IPS-NIHi11 (cell line): ENCODE measurements at regions not wholly inside any gene's neighbourhood (a gene's known extent, or its start where the extent isn't known, plus 50 kb on each side); places are given as distances from the start of the nearest gene placed in this dataset.

Experiments
- DNase-seq: peaks from one replicate; pipeline ENCODE4 v3.0.0; 2012; ENCODE audit warnings: mixed read lengths, low spot score

- no peak for DNase-seq
Measured at GRCh38 chr4:30314001-30314400, 406.2 kb upstream of the PCDH7 start.

DNA sequence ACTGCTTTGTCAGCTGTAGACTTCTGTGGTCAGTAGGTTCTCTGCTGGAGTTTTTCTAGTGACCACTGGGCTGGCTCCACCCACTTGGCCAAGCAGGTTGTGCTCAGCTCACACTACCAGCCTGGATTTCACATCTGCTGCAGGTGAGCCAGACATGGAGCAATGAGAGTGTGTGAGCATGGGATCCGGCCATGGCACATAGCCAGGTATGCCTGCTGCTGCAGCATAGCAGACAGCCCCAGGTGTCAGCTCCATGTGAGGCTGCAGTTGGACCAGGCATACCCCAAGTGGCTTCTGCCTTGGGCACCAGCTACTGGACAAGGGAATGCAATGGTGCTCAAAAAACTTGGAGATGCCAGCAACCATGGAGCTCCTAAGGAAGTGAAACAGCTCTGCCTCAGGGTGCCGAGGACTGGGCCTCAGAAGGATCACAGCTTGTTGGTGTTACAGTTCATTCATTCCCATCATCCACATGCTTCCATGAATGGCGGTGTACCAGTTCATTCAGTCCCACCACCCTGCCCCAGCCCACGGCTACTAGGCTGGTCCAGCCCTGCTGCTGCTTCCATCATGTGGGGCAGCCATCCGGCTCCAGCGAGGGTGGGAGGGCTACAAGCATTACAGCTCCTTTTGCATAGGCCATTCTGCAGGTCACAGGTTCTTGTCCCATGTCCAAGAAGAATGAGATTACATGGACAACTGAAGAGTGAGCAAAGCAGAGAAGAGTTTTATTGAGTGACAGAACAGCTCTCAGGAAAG lies 389.1 kb upstream of the PCDH7 start:
- DNase-seq: no peak

GRCh38 chr4:30341731-30342130 lies 378.4 kb upstream of the PCDH7 start:
- no peak for DNase-seq

DNA sequence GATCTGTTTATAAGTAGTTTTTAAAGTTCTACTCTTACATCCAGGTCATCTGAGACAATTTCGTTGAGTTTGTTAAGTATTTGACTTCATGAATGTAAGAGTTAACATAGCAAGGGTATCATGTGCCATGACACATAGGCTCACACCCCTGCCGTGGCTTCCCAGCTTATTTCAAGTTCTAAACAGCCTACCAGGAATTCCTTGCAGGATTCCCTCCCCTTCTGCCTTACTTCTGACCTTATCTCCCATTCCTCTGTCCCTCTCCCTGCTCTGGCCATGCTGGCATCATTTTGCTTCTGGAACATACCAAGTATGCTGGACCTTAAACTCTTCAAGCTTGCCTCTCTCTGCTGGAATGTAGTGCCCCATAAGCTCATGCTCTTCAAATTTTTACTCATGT lies 369.9 kb upstream of the PCDH7 start:
- no peak for DNase-seq

GRCh38 chr4:30354605-30355004 lies 365.6 kb upstream of the PCDH7 start:
- DNase-seq: no peak

DNA sequence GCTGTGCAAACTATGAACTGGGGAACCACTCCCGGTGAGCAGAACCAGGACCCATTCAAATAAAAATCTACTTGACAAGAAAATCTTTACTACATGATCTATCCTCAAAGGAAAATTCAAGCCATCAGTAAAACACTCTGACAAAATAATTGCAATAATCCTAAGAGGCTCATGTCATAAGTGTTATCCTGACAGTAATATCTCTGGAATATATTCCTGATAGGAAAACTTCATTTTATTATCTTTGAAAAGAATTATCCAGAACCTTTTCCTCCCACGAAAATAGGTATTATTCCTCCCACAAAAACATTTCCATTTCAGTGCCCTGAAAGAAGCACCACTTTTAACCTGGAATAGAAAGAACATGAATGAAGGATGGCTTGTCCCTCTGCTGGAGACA lies 357.7 kb upstream of the PCDH7 start:
- no peak for DNase-seq

DNA sequence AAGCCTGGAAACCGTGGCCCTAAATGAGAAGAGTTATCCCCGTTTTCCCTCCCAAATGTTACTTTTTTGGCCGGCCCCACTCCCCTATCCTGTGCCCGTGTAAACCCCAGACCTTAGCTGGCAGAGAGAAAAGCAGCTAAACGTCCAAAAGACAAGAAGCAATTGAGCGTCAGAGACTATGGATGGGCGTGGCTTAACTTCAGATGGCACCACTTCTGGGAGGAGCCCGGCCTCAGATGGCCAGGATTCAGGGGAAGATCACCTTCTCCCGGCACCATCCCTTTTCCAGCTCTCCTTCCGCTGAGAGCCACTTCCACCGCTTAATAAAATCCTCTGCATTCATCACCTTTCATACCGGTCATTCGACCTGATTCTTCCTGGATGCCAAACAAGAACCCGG lies 350.1 kb upstream of the PCDH7 start:
- no peak for DNase-seq

DNA sequence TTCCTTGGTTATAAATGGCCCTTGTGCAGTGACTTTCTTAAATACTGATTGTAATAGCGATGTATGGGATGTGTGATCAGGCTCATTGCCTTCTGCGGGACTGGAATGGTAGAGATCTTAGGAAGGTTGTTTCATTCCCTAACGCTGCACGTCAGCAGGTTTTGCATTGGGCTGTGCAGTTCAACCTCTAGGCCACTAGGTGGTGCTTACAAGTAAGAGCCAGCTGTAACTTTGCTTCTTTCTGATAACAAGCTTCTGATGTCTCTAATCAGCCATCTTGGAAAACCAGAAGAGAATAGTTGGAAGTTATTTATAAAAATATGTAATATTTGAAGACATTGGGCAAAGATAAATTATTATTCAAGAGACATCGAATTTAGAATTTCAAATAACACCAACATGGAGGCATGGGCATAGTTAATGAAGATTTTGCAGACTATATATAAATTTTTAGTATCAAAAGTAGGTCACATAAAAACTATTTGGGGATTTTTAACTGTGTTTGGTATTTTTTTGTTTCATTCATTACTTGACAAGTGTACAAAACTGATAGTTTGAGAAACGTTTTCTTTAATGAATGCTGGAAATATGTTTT lies 339.7 kb upstream of the PCDH7 start:
- DNase-seq: peak; percentile 44

DNA sequence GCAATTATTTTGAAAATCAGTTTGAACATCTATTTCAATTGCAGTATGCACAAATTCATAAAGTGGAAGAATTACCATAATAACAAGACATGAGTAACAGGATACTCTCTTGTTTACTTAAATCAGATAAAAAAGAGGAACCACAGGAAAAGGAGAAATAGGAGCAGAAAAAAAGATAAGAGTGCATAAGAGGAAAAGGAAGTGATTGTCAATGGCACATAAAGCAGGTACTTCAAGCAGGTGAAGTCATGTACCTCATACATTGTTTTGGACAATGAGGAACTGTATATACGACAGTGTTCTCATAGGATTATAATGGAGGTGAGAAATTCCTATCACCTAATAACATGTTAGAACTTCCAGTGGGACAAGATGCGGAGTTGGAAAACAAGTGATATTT lies 334.5 kb upstream of the PCDH7 start:
- DNase-seq: no peak

GRCh38 chr4:30386266-30386895 lies 333.8 kb upstream of the PCDH7 start:
- DNase-seq: no peak

GRCh38 chr4:30395902-30396301 lies 324.3 kb upstream of the PCDH7 start:
- DNase-seq: no peak

DNA sequence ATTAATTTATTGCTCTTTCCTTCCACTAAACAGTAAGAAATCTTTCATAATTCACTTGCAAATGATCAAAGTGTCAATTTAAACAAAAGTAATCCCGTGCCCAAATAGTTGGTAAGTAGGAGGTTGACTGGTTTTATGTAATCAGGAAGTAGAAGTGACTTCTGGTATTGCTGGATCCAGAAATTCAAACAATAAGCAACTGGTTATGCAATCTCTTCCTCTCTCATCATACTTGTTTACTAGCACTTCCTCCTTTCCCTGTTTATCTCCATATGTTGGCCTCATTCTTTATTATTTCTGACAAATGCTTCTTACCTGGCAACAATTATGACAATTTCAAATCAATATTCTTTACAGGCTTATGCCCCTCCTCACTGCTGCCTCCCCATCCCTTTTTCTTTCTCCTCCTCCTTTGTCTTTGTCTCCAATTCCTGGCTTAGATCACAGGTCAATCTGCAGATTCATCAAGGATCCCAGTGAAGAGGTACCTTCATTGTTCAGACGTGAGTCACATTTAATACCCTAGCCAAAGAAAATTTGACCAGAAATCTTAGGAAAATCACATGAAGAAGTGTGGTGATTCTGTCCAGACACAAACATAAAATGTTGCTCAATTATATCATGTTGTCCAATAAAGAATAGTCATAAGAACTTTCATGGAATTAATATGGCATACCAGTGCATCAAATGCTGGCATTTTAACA lies 323.2 kb upstream of the PCDH7 start:
- no peak for DNase-seq

- DNase-seq: no peak
Measured at GRCh38 chr4:30399476-30399875, 320.7 kb upstream of the PCDH7 start.

- no peak for DNase-seq
Measured at GRCh38 chr4:30402276-30402675, 317.9 kb upstream of the PCDH7 start.

GRCh38 chr4:30413915-30414314 lies 306.3 kb upstream of the PCDH7 start:
- DNase-seq: no peak

GRCh38 chr4:30416547-30416946 lies 303.6 kb upstream of the PCDH7 start:
- no peak for DNase-seq

GRCh38 chr4:30427932-30428331 lies 292.2 kb upstream of the PCDH7 start:
- DNase-seq: no peak

DNA sequence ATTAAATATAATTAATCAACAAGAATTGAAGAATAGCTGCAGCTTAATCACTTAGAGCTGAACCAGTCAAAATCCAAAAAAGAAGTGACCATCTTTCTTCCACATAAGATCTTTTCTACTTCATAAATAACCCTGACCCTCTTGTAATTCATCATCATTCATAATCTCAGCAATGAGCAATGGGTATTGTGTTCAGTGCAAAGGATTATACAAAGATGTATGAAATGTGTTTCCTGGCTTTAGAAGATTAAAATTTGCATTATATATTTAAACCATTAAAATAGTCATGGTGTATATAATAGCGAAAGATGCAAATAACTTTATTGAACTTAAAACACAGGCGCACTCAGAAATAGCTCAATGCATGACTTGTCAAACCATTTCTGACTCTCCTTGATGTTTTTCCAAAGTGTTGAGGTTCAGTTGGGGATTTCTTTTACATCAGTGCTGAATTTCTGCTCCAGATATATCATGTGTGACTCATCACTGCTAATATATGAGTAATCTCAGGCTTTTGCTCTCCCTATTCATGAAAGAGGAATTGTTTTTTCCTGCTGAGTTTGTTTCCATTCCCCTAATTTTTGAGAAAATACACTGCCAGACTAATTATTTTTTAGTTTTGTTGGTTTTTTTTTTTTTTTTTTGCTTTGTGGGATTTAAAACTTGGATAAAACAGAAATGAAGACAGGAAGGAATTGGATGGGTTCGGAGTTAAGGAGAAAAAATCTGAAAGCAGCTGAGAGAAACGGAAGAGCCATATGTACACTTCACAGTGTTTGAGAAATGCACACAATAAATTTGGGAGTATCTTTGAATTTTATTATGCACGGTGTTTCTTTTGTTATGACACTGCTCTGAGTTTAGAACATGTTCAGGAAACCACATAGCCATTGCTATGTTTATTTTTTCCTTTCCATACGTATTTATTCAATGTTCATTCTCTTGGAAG lies 290.1 kb upstream of the PCDH7 start:
- no peak for DNase-seq

- no peak for DNase-seq
Measured at GRCh38 chr4:30434656-30435055, 285.5 kb upstream of the PCDH7 start.

DNA sequence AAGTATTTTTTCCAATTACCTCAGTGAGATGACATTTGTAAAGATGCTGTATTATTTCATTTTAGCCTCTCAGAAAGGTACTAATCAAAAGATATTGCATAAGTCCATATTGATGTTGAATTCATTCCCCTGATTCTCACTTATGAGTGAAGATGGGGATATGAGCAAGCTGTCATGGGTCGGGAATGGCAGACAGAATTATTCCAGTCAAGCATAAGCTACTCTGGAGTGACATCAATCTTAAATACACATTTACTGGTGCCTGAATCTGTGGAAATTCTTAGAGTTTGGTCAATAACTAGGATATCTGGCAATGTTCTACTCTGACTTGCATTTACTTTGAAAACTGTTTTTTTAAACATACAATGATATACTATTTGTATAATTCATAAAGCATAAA lies 283.8 kb upstream of the PCDH7 start:
- no peak for DNase-seq

- DNase-seq: no peak
Measured at GRCh38 chr4:30437316-30437715, 282.9 kb upstream of the PCDH7 start.

GRCh38 chr4:30443289-30443688 lies 276.9 kb upstream of the PCDH7 start:
- DNase-seq: peak; percentile 39
